CD14-positive monocyte (primary cell): ENCODE measurements at regions not wholly inside any gene's neighbourhood (a gene's known extent, or its start where the extent isn't known, plus 50 kb on each side); places are given as distances from the start of the nearest gene placed in this dataset.

Experiments used
- DNase-seq, 3 donors: peaks; one replicate each; pipeline ENCODE4 v3.0.0-alpha.2; 2011 to 2022
- H2AFZ ChIP-seq: 2 replicates; pipeline ENCODE4 v1.6.0; 2012; ENCODE audit warnings: mild to moderate bottlenecking, low read depth, low read length, inconsistent platforms; ENCODE audit not compliant: insufficient read depth, poor library complexity, severe bottlenecking
- H3K27ac ChIP-seq, 2 donors: 1 replicate in 1 of 2; 2 replicates in 1 of 2; pipeline ENCODE4 v1.5.1; 2012 to 2013; ENCODE audit warnings: low read length in 2 of 2, control low read depth in 1 of 2, inconsistent platforms in 1 of 2, low read depth in 1 of 2, mild to moderate bottlenecking in 1 of 2
- H3K27me3 ChIP-seq, 2 donors: one replicate each; pipeline versions ENCODE4 v1.6.0 to v1.6.1; 2011 to 2013; ENCODE audit warnings: low read length in 2 of 2; ENCODE audit not compliant: control insufficient read depth in 2 of 2, insufficient read depth in 2 of 2
- H3K36me3 ChIP-seq, 2 donors: replicated peaks in 1 of 2; 1 replicate in 1 of 2; 2 replicates in 1 of 2; pipeline versions ENCODE4 v1.5.1 to v1.6.1; 2012 to 2013; ENCODE audit warnings: low read length in 2 of 2, control low read depth in 1 of 2, inconsistent platforms in 1 of 2, mild to moderate bottlenecking in 1 of 2; ENCODE audit not compliant: insufficient read depth in 2 of 2, control insufficient read depth in 1 of 2
- H3K4me1 ChIP-seq, 2 donors: 1 replicate in 1 of 2; 2 replicates in 1 of 2; pipeline versions ENCODE4 v1.5.1 to v1.6.1; 2012 to 2013; ENCODE audit warnings: low read length in 2 of 2, control low read depth in 1 of 2, inconsistent platforms in 1 of 2, mild to moderate bottlenecking in 1 of 2, moderate library complexity in 1 of 2; ENCODE audit not compliant: insufficient read depth in 2 of 2, control insufficient read depth in 1 of 2
- H3K4me2 ChIP-seq: replicated peaks from 2 replicates; pipeline ENCODE3; 2012; ENCODE audit warnings: low read length, moderate library complexity, mild to moderate bottlenecking; ENCODE audit not compliant: poor library complexity, severe bottlenecking; ENCODE audit errors: extremely low read depth
- H3K4me3 ChIP-seq, 3 experiments: fragments of 200-600 bp in 1 of 3; sonication (generic) in 1 of 3; replicated peaks in 1 of 3; 1 replicate in 2 of 3; 2 replicates in 1 of 3; pipeline ENCODE4 v1.5.1; 2011 to 2013; ENCODE audit warnings: low read length in 3 of 3, mild to moderate bottlenecking in 3 of 3, control low read depth in 2 of 3, low read depth in 2 of 3, inconsistent platforms in 1 of 3, moderate library complexity in 1 of 3
- H3K79me2 ChIP-seq: 2 replicates; pipeline ENCODE4 v1.6.0; 2012; ENCODE audit warnings: mild to moderate bottlenecking, control low read depth, inconsistent platforms, low read length, moderate library complexity; ENCODE audit not compliant: insufficient read depth
- H3K9ac ChIP-seq: 2 replicates; pipeline ENCODE4 v1.6.0; 2017; ENCODE audit warnings: low read length, mild to moderate bottlenecking; ENCODE audit not compliant: insufficient read depth, poor library complexity, severe bottlenecking
- H3K9me3 ChIP-seq, 2 donors: replicated peaks in 1 of 2; 1 replicate in 1 of 2; 2 replicates in 1 of 2; pipeline versions ENCODE4 v1.5.1 to v1.6.1; 2012 to 2013; ENCODE audit warnings: low read length in 2 of 2, control low read depth in 1 of 2; ENCODE audit not compliant: control insufficient read depth in 1 of 2, insufficient read depth in 1 of 2
- H4K20me1 ChIP-seq: 2 replicates; pipeline ENCODE4 v1.6.0; 2012; ENCODE audit warnings: mild to moderate bottlenecking, low read length, control low read depth, moderate library complexity; ENCODE audit not compliant: insufficient read depth
- H3K27ac Mint-ChIP-seq, 7 donors: one replicate each; pipeline ENCODE4 v1.8.0; 2020; ENCODE audit warnings: mild to moderate bottlenecking in 7 of 7, mixed read lengths in 7 of 7, moderate library complexity in 6 of 7, inconsistent platforms in 2 of 7
- H3K27me3 Mint-ChIP-seq, 3 donors: one replicate each; pipeline ENCODE4 v1.8.0; 2021 to 2022; ENCODE audit warnings: low read depth in 3 of 3, mild to moderate bottlenecking in 3 of 3, mixed read lengths in 3 of 3, moderate library complexity in 3 of 3, inconsistent platforms in 1 of 3
- H3K36me3 Mint-ChIP-seq, 2 donors: one replicate each; pipeline ENCODE4 v1.8.0; 2020; ENCODE audit warnings: mixed read lengths in 2 of 2, inconsistent platforms in 1 of 2, mild to moderate bottlenecking in 1 of 2
- H3K4me1 Mint-ChIP-seq: one replicate; pipeline ENCODE4 v1.8.0; 2020; ENCODE audit warnings: mild to moderate bottlenecking, mixed read lengths
- H3K4me3 Mint-ChIP-seq, 2 donors: one replicate each; pipeline ENCODE4 v1.8.0; 2020; ENCODE audit warnings: mild to moderate bottlenecking in 2 of 2, mixed read lengths in 2 of 2, moderate library complexity in 1 of 2
- H3K9me3 Mint-ChIP-seq, 7 donors: one replicate each; pipeline ENCODE4 v1.8.0; 2020 to 2022; ENCODE audit warnings: mixed read lengths in 7 of 7, mild to moderate bottlenecking in 6 of 7, moderate library complexity in 6 of 7, inconsistent platforms in 2 of 7
- CTCF ChIP-seq: fragments of 200-600 bp; IDR thresholded peaks from one replicate; pipeline ENCODE4 v1.8.0; 2022; ENCODE audit warnings: antibody characterized with exemption, mild to moderate bottlenecking
- WGBS: methylation state at CpG from one replicate; pipeline ENCODE4 v1.1.5; 2013; ENCODE audit warnings: missing lambda C conversion rate; ENCODE audit not compliant: insufficient coverage; 5-methylcytosine and 5-hydroxymethylcytosine counted together
- intact Hi-C, 2 donors: fragments of 100-400 bp; cut with micrococcal nuclease; formaldehyde crosslinking; loops; one replicate each; pipeline versions ENCODE4 v1.15.0 to v1.15.1; 2023

DNA sequence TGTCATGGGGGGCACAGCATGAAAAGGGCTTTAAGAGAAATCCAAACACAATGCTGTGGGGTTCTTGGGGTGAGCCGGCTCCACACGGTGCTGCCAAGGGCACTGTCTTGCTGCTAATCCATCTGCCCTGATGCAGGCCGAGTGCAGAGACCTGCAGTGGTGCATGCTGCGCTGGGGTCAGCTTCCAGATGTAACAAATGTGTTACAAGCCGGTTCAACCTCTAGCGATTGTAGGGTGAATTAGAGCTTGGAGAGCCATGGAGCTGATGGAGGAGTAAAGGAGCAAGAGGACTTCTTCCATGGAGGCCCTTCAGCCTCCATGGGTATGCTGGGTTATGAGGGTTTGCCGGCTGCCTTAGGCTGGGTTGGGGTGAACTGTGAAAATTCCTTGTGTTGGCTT lies 402.3 kb downstream of the TYW1 start:
- Histone ChIP-seq H2AFZ (no peak overlapping the region), H4K20me1 (no peaks in the 10 kb centered on the region), H3K36me3 (no peaks in the 10 kb centered on the region), H3K27ac (no peak overlapping the region), H3K9ac (no peak overlapping the region), H3K79me2 (no peaks in the 10 kb centered on the region), H3K4me2 (no peak overlapping the region), H3K9me3 (peaks cover 4 to 18% of the 10 kb centered on the region in 2 donors), H3K4me3 (no peak overlapping the region), H3K4me1 (no peaks in the 10 kb centered on the region), H3K27me3 (no peaks in the 10 kb centered on the region)
- DNase-seq, result no peak
- H3K27ac Mint-ChIP-seq, result no peak overlapping the region
- intact Hi-C loops, result no loop called here
- no peak overlapping the region for H3K4me3 Mint-ChIP-seq
- peaks cover 0 to 3% (median 0%) of the 10 kb centered on the region in 3 donors for H3K27me3 Mint-ChIP-seq
- H3K4me1 Mint-ChIP-seq, result no peaks in the 10 kb centered on the region
- H3K36me3 Mint-ChIP-seq, result no peaks in the 10 kb centered on the region
- TF ChIP-seq CTCF, result no peak
- H3K9me3 Mint-ChIP-seq, result peaks cover 7 to 39% (median 14%) of the 10 kb centered on the region in 7 donors
- WGBS, result 90% methylated on average over 7 of the region's 7 CpGs

- intact Hi-C loops, result no loop called here
- peaks cover 7 to 35% (median 13%) of the 10 kb centered on the region in 7 donors for H3K9me3 Mint-ChIP-seq
- H3K4me3 ChIP-seq, result no peak overlapping the region
- H3K36me3 ChIP-seq, result no peaks in the 10 kb centered on the region
- no peaks in the 10 kb centered on the region for H4K20me1 ChIP-seq
- no peaks in the 10 kb centered on the region for H3K27me3 ChIP-seq
- H3K4me1 Mint-ChIP-seq, result no peaks in the 10 kb centered on the region
- H3K9me3 ChIP-seq, result peaks cover 4 to 18% of the 10 kb centered on the region in 2 donors
- H3K9ac ChIP-seq, result no peak overlapping the region
- H3K4me2 ChIP-seq, result no peak overlapping the region
- no peak overlapping the region for H2AFZ ChIP-seq
- peaks cover 0 to 3% (median 0%) of the 10 kb centered on the region in 3 donors for H3K27me3 Mint-ChIP-seq
- no peaks in the 10 kb centered on the region for H3K4me1 ChIP-seq
- no peaks in the 10 kb centered on the region for H3K79me2 ChIP-seq
- no CpG with 5 or more reads among the region's 3 CpGs for WGBS
- TF ChIP-seq CTCF, result no peak
- H3K4me3 Mint-ChIP-seq, result no peak overlapping the region
- DNase-seq, result no peak
- H3K27ac Mint-ChIP-seq, result no peak overlapping the region
- H3K36me3 Mint-ChIP-seq, result no peaks in the 10 kb centered on the region
- H3K27ac ChIP-seq, result no peak overlapping the region
Measured at GRCh38 chr7:67401492-67401891, 404.9 kb downstream of the TYW1 start.
